ENCODE measurements at regions not wholly inside any gene's neighbourhood (a gene's known extent, or its start where the extent isn't known, plus 50 kb on each side); places are given as distances from the start of the nearest gene placed in this dataset.

DNA sequence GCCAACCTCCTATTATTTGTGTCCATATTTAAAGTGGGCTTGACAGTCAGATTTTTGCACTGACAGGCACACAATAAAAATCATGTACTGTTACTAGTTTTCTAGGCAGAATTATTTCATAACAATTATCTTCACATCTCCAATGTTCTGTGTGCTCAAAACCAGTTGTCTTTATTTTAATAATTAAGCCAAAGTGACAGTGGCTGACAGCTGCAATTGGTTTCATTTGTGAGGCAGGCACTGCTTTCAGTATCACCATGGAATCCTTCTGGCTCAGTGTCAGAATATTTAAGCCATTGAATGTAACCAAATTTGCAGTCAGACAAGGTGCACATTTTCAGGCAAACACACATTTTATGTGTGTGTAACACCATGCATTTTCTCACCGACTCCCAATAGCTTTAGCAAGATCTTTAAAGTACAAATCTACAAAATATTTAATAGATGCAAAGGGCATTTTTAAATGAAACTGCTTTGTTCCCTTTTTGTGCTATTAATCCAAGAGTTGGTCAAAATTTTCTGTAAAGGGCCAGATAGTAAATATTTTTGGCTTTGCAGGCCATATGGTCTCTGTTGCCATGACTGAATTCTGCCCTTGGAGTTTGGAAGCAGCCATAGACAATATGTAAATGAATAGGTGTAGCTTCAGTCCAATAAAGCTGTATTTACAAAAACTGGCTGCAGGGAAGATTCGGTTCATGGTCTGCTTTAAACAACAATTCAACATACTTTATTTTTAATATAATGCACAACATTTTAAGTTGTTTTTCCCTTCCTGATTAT is 486.0 kb downstream of the KCNJ2 start:
- TF ChIP-seq POLR2A (IDR thresholded peaks at IDR 0.05; ENCODE audit: low read depth, low read length), result no peak
- TF ChIP-seq POLR2AphosphoS5 (IDR thresholded peaks at IDR 0.05; ENCODE audit: low read depth, low read length), result no peak
